ENCODE measurements at regions not wholly inside any gene's neighbourhood (a gene's known extent, or its start where the extent isn't known, plus 50 kb on each side); places are given as distances from the start of the nearest gene placed in this dataset.

- Histone ChIP-seq H3K4me1 (ENCODE audit: control insufficient read depth, insufficient read depth, low read length) (no peaks in the 10 kb centered on the region), H3K9me3 (ENCODE audit: control insufficient read depth, insufficient read depth, low read length) (no peaks in the 10 kb centered on the region), H3K36me3 (ENCODE audit: control insufficient read depth, insufficient read depth, low read length) (no peaks in the 10 kb centered on the region), H3K4me3 (ENCODE audit: low read length) (no peak overlapping the region), H3K27ac (ENCODE audit: low read length) (no peak overlapping the region), H3K27me3 (ENCODE audit: control insufficient read depth, insufficient read depth, low read length) (no peaks in the 10 kb centered on the region)
- DNase-seq: no peak
- Mint-ChIP-seq H3K4me3 (no peak overlapping the region), H3K27ac (no peak overlapping the region), H3K36me3 (no peaks in the 10 kb centered on the region), H3K27me3 (ENCODE audit: low read depth in 2 of 2) (no peaks in the 10 kb centered on the region), H3K9me3 (peaks cover 6 to 8% of the 10 kb centered on the region in 2 donors), H3K4me1 (no peaks in the 10 kb centered on the region)
- intact Hi-C loops (cut with micrococcal nuclease): no loop called here
- ATAC-seq: no peak
- TF ChIP-seq CTCF (IDR thresholded peaks at IDR 0.05): no peak
- 94% methylated on average over 1 of the region's 1 CpG for WGBS (ENCODE audit: insufficient coverage)
Observed at GRCh38 chr18:43869451-43870008, 592.2 kb upstream of the SYT4 start.

- no peaks in the 10 kb centered on the region for H3K27me3 Mint-ChIP-seq (ENCODE audit: low read depth in 2 of 2)
- H3K27ac Mint-ChIP-seq: no peak overlapping the region
- Histone ChIP-seq H3K4me1 (ENCODE audit: control insufficient read depth, insufficient read depth, low read length) (no peaks in the 10 kb centered on the region), H3K27ac (ENCODE audit: low read length) (no peak overlapping the region), H3K4me3 (ENCODE audit: low read length) (no peak overlapping the region), H3K27me3 (ENCODE audit: control insufficient read depth, insufficient read depth, low read length) (no peaks in the 10 kb centered on the region), H3K9me3 (ENCODE audit: control insufficient read depth, insufficient read depth, low read length) (no peaks in the 10 kb centered on the region), H3K36me3 (ENCODE audit: control insufficient read depth, insufficient read depth, low read length) (no peaks in the 10 kb centered on the region)
- intact Hi-C loops (cut with micrococcal nuclease): no loop called here
- H3K9me3 Mint-ChIP-seq: peaks cover under 1 to 4% of the 10 kb centered on the region in 2 donors
- DNase-seq (no peak), ATAC-seq (no peak)
- H3K4me3 Mint-ChIP-seq: no peak overlapping the region
- H3K36me3 Mint-ChIP-seq: no peaks in the 10 kb centered on the region
- no peaks in the 10 kb centered on the region for H3K4me1 Mint-ChIP-seq
- WGBS (ENCODE audit: insufficient coverage): no CpG with 5 or more reads among the region's 1 CpG
- no peak for TF ChIP-seq CTCF (IDR thresholded peaks at IDR 0.05)
Observed at GRCh38 chr18:43870626-43871025, 593.3 kb upstream of the SYT4 start.

GRCh38 chr18:43875511-43875910 lies 598.2 kb upstream of the SYT4 start:
- Mint-ChIP-seq H3K27me3 (ENCODE audit: low read depth in 2 of 2) (no peaks in the 10 kb centered on the region), H3K27ac (no peak overlapping the region), H3K36me3 (no peaks in the 10 kb centered on the region), H3K4me3 (no peak overlapping the region), H3K9me3 (peaks cover 6 to 10% of the 10 kb centered on the region in 2 donors), H3K4me1 (no peaks in the 10 kb centered on the region)
- Histone ChIP-seq H3K36me3 (ENCODE audit: control insufficient read depth, insufficient read depth, low read length) (no peaks in the 10 kb centered on the region), H3K27me3 (ENCODE audit: control insufficient read depth, insufficient read depth, low read length) (no peaks in the 10 kb centered on the region), H3K4me3 (ENCODE audit: low read length) (no peak overlapping the region), H3K9me3 (ENCODE audit: control insufficient read depth, insufficient read depth, low read length) (no peaks in the 10 kb centered on the region), H3K4me1 (ENCODE audit: control insufficient read depth, insufficient read depth, low read length) (no peaks in the 10 kb centered on the region), H3K27ac (ENCODE audit: low read length) (no peak overlapping the region)
- intact Hi-C loops (cut with micrococcal nuclease): no loop called here
- TF ChIP-seq CTCF (IDR thresholded peaks at IDR 0.05): no peak
- 85% methylated on average over 2 of the region's 2 CpGs for WGBS (ENCODE audit: insufficient coverage)
- no peak for DNase-seq
- ATAC-seq: no peak

GRCh38 chr18:43876286-43876685 lies 599.0 kb upstream of the SYT4 start:
- intact Hi-C loops (cut with micrococcal nuclease): no loop called here
- Histone ChIP-seq H3K9me3 (ENCODE audit: control insufficient read depth, insufficient read depth, low read length) (no peaks in the 10 kb centered on the region), H3K36me3 (ENCODE audit: control insufficient read depth, insufficient read depth, low read length) (no peaks in the 10 kb centered on the region), H3K27ac (ENCODE audit: low read length) (no peak overlapping the region), H3K4me3 (ENCODE audit: low read length) (no peak overlapping the region), H3K4me1 (ENCODE audit: control insufficient read depth, insufficient read depth, low read length) (no peaks in the 10 kb centered on the region), H3K27me3 (ENCODE audit: control insufficient read depth, insufficient read depth, low read length) (no peaks in the 10 kb centered on the region)
- Mint-ChIP-seq H3K27ac (no peak overlapping the region), H3K9me3 (peaks cover 6 to 10% of the 10 kb centered on the region in 2 donors), H3K36me3 (no peaks in the 10 kb centered on the region), H3K4me1 (no peaks in the 10 kb centered on the region), H3K4me3 (no peak overlapping the region), H3K27me3 (ENCODE audit: low read depth in 2 of 2) (no peaks in the 10 kb centered on the region)
- DNase-seq: no peak
- TF ChIP-seq CTCF (IDR thresholded peaks at IDR 0.05): no peak
- WGBS (ENCODE audit: insufficient coverage): 54% methylated on average over 2 of the region's 4 CpGs
- ATAC-seq: no peak

All from natural killer cell (primary cell).